T-helper 2 cell treated with Interferon-gamma antibody and Interleukin-4, amounts not matched to agents 5 μg/mL and 100 μg/mL, for 36 hours (primary cell): ENCODE measurements at regions not wholly inside any gene's neighbourhood (a gene's known extent, or its start where the extent isn't known, plus 50 kb on each side); places are given as distances from the start of the nearest gene placed in this dataset.

Experiments used
- DNase-seq: peaks from one replicate; pipeline ENCODE4 v3.0.0; 2021; ENCODE audit warnings: low spot score
- H3K27ac Mint-ChIP-seq: one replicate; pipeline ENCODE4 v1.8.0; 2021; ENCODE audit warnings: mild to moderate bottlenecking, mixed read lengths
- H3K27me3 Mint-ChIP-seq: one replicate; pipeline ENCODE4 v1.8.0; 2021; ENCODE audit warnings: low read depth, mixed read lengths
- H3K36me3 Mint-ChIP-seq: one replicate; pipeline ENCODE4 v1.8.0; 2021; ENCODE audit warnings: low read depth, mixed read lengths
- H3K4me1 Mint-ChIP-seq: one replicate; pipeline ENCODE4 v1.8.0; 2021; ENCODE audit warnings: low read depth, mixed read lengths
- H3K4me3 Mint-ChIP-seq: one replicate; pipeline ENCODE4 v1.8.0; 2022; ENCODE audit warnings: mild to moderate bottlenecking, moderate library complexity, mixed read lengths
- H3K9me3 Mint-ChIP-seq: one replicate; pipeline ENCODE4 v1.8.0; 2021; ENCODE audit warnings: mixed read lengths

- no peak for DNase-seq
- H3K27me3 Mint-ChIP-seq: no peaks in the 10 kb centered on the region
- no peaks in the 10 kb centered on the region for H3K9me3 Mint-ChIP-seq
- H3K4me1 Mint-ChIP-seq: no peaks in the 10 kb centered on the region
- no peak overlapping the region for H3K27ac Mint-ChIP-seq
- H3K4me3 Mint-ChIP-seq: no peak overlapping the region
- no peaks in the 10 kb centered on the region for H3K36me3 Mint-ChIP-seq
Observed at GRCh38 chr11:28616160-28616965, 508.2 kb downstream of the METTL15 start.

- no peaks in the 10 kb centered on the region for H3K9me3 Mint-ChIP-seq
- H3K36me3 Mint-ChIP-seq: no peaks in the 10 kb centered on the region
- DNase-seq: no peak
- no peaks in the 10 kb centered on the region for H3K27me3 Mint-ChIP-seq
- no peak overlapping the region for H3K4me3 Mint-ChIP-seq
- H3K4me1 Mint-ChIP-seq: no peaks in the 10 kb centered on the region
- no peak overlapping the region for H3K27ac Mint-ChIP-seq
Observed at GRCh38 chr11:28615542-28615941, 507.4 kb downstream of the METTL15 start.

GRCh38 chr11:28606930-28607329, 498.7 kb downstream of the METTL15 start:
- Mint-ChIP-seq H3K36me3 (no peaks in the 10 kb centered on the region), H3K27me3 (no peaks in the 10 kb centered on the region), H3K27ac (no peak overlapping the region), H3K4me1 (no peaks in the 10 kb centered on the region), H3K9me3 (no peaks in the 10 kb centered on the region), H3K4me3 (no peak overlapping the region)
- DNase-seq: no peak

- no peak overlapping the region for H3K4me3 Mint-ChIP-seq
- no peaks in the 10 kb centered on the region for H3K4me1 Mint-ChIP-seq
- H3K9me3 Mint-ChIP-seq: no peaks in the 10 kb centered on the region
Observed at GRCh38 chr11:28599656-28600055, 491.5 kb downstream of the METTL15 start.

GRCh38 chr11:28598531-28598930, 490.3 kb downstream of the METTL15 start:
- DNase-seq: no peak
- Mint-ChIP-seq H3K4me3 (no peak overlapping the region), H3K27me3 (no peaks in the 10 kb centered on the region), H3K9me3 (no peaks in the 10 kb centered on the region), H3K4me1 (no peaks in the 10 kb centered on the region), H3K36me3 (no peaks in the 10 kb centered on the region), H3K27ac (no peak overlapping the region)

More at GRCh38 chr11:28599656-28600055, 491.5 kb downstream of the METTL15 start:
- DNase-seq: no peak
- H3K27me3 Mint-ChIP-seq: no peaks in the 10 kb centered on the region
- no peaks in the 10 kb centered on the region for H3K36me3 Mint-ChIP-seq
- H3K27ac Mint-ChIP-seq: no peak overlapping the region

GRCh38 chr11:28596816-28597215, 488.6 kb downstream of the METTL15 start:
- no peaks in the 10 kb centered on the region for H3K27me3 Mint-ChIP-seq
- no peak overlapping the region for H3K4me3 Mint-ChIP-seq
- DNase-seq: no peak
- H3K9me3 Mint-ChIP-seq: no peaks in the 10 kb centered on the region
- no peaks in the 10 kb centered on the region for H3K36me3 Mint-ChIP-seq
- no peaks in the 10 kb centered on the region for H3K4me1 Mint-ChIP-seq
- no peak overlapping the region for H3K27ac Mint-ChIP-seq

- Mint-ChIP-seq H3K9me3 (no peaks in the 10 kb centered on the region), H3K36me3 (no peaks in the 10 kb centered on the region), H3K4me1 (no peaks in the 10 kb centered on the region), H3K27ac (no peak overlapping the region), H3K27me3 (no peaks in the 10 kb centered on the region), H3K4me3 (no peak overlapping the region)
- no peak for DNase-seq
Observed at GRCh38 chr11:28592141-28592540, 484.0 kb downstream of the METTL15 start.

- Mint-ChIP-seq H3K36me3 (no peaks in the 10 kb centered on the region), H3K9me3 (no peaks in the 10 kb centered on the region), H3K27ac (no peak overlapping the region), H3K4me1 (no peaks in the 10 kb centered on the region), H3K27me3 (no peaks in the 10 kb centered on the region), H3K4me3 (no peak overlapping the region)
- DNase-seq: no peak
Observed at GRCh38 chr11:28584992-28585391, 476.8 kb downstream of the METTL15 start.

GRCh38 chr11:28582506-28582905, 474.3 kb downstream of the METTL15 start:
- H3K9me3 Mint-ChIP-seq: no peaks in the 10 kb centered on the region
- H3K4me3 Mint-ChIP-seq: no peak overlapping the region
- H3K4me1 Mint-ChIP-seq: no peaks in the 10 kb centered on the region
- H3K36me3 Mint-ChIP-seq: no peaks in the 10 kb centered on the region
- no peak overlapping the region for H3K27ac Mint-ChIP-seq
- H3K27me3 Mint-ChIP-seq: no peaks in the 10 kb centered on the region
- DNase-seq: no peak

- Mint-ChIP-seq H3K27me3 (no peaks in the 10 kb centered on the region), H3K9me3 (no peaks in the 10 kb centered on the region), H3K4me1 (no peaks in the 10 kb centered on the region)
Observed at GRCh38 chr11:28581286-28582242, 473.4 kb downstream of the METTL15 start.

GRCh38 chr11:28571371-28571770, 463.2 kb downstream of the METTL15 start:
- no peak for DNase-seq
- Mint-ChIP-seq H3K27me3 (no peaks in the 10 kb centered on the region), H3K27ac (no peak overlapping the region), H3K36me3 (no peaks in the 10 kb centered on the region), H3K4me1 (no peaks in the 10 kb centered on the region), H3K9me3 (no peaks in the 10 kb centered on the region), H3K4me3 (no peak overlapping the region)

More at GRCh38 chr11:28581286-28582242, 473.4 kb downstream of the METTL15 start:
- Mint-ChIP-seq H3K36me3 (no peaks in the 10 kb centered on the region), H3K4me3 (no peak overlapping the region), H3K27ac (no peak overlapping the region)
- no peak for DNase-seq

- Mint-ChIP-seq H3K4me3 (no peak overlapping the region), H3K9me3 (no peaks in the 10 kb centered on the region), H3K36me3 (no peaks in the 10 kb centered on the region), H3K27ac (no peak overlapping the region), H3K27me3 (no peaks in the 10 kb centered on the region), H3K4me1 (no peaks in the 10 kb centered on the region)
- no peak for DNase-seq
Observed at GRCh38 chr11:28569106-28569505, 460.9 kb downstream of the METTL15 start.

GRCh38 chr11:28566339-28567089, 458.3 kb downstream of the METTL15 start:
- Mint-ChIP-seq H3K36me3 (no peaks in the 10 kb centered on the region), H3K4me1 (no peaks in the 10 kb centered on the region), H3K27me3 (no peaks in the 10 kb centered on the region), H3K4me3 (no peak overlapping the region), H3K9me3 (no peaks in the 10 kb centered on the region), H3K27ac (no peak overlapping the region)
- no peak for DNase-seq

GRCh38 chr11:28559492-28559891, 451.3 kb downstream of the METTL15 start:
- H3K4me1 Mint-ChIP-seq: no peaks in the 10 kb centered on the region
- no peak overlapping the region for H3K27ac Mint-ChIP-seq
- no peaks in the 10 kb centered on the region for H3K27me3 Mint-ChIP-seq
- no peak for DNase-seq
- no peaks in the 10 kb centered on the region for H3K36me3 Mint-ChIP-seq
- no peak overlapping the region for H3K4me3 Mint-ChIP-seq
- H3K9me3 Mint-ChIP-seq: no peaks in the 10 kb centered on the region
